Stimulated activated effector memory CD8-positive, alpha-beta T cell treated with anti-CD3 and anti-CD28 coated beads, Interleukin-12 subunit alpha, Interleukin-12 subunit beta, amount 100 ng/mL, for 72 hours (primary cell): ENCODE measurements at regions not wholly inside any gene's neighbourhood (a gene's known extent, or its start where the extent isn't known, plus 50 kb on each side); places are given as distances from the start of the nearest gene placed in this dataset.
"Not testable (repeated sequence)": the region's sequence is repeated elsewhere in the genome, so short reads cannot be mapped to it uniquely, and the experiment has no call there.

ENCODE experiments used
- ATAC-seq: fragments of 150-1000 bp; cut with Tn5 transposase; 2 replicates; pipeline ENCODE4 v1.10.0; 2021
- DNase-seq, 2 donors: peaks; one replicate each; pipeline ENCODE4 v3.0.0; 2021 to 2022; ENCODE audit warnings: low spot score in 2 of 2
- H3K27ac Mint-ChIP-seq: one replicate; pipeline ENCODE4 v1.8.0; 2022; ENCODE audit warnings: mild to moderate bottlenecking, mixed read lengths
- H3K36me3 Mint-ChIP-seq: one replicate; pipeline ENCODE4 v1.8.0; 2022; ENCODE audit warnings: mild to moderate bottlenecking, mixed read lengths
- H3K4me1 Mint-ChIP-seq: one replicate; pipeline ENCODE4 v1.8.0; 2022; ENCODE audit warnings: mixed read lengths
- H3K4me3 Mint-ChIP-seq: one replicate; pipeline ENCODE4 v1.8.0; 2022; ENCODE audit warnings: mild to moderate bottlenecking, mixed read lengths
- H3K9me3 Mint-ChIP-seq: one replicate; pipeline ENCODE4 v1.8.0; 2022; ENCODE audit warnings: mixed read lengths

DNA sequence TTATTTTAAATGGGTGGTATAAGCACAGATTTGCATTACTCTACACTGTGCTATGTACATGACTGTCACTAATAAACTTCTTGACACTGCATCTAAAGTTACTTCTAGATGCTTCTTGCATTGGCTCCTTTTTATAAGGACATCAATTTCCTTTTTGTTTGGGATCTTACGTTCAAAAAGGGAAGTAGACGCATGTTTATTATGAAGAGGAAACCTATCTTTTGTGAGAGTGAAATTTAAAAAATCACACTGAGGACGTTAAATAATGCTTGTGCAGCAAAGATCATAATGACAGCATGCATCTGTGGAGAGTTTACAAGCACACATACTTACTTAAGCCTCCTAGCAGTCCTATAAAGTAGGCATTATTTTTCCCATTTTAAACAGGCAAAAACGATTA lies 479.5 kb downstream of the CD83 start:
- DNase-seq: no peak
- no peak for ATAC-seq
- no peak overlapping the region for H3K4me3 Mint-ChIP-seq
- peaks cover 5% of the 10 kb centered on the region for H3K4me1 Mint-ChIP-seq
- no peaks in the 10 kb centered on the region for H3K36me3 Mint-ChIP-seq
- no peak overlapping the region for H3K27ac Mint-ChIP-seq
- peaks cover 2% of the 10 kb centered on the region for H3K9me3 Mint-ChIP-seq

DNA sequence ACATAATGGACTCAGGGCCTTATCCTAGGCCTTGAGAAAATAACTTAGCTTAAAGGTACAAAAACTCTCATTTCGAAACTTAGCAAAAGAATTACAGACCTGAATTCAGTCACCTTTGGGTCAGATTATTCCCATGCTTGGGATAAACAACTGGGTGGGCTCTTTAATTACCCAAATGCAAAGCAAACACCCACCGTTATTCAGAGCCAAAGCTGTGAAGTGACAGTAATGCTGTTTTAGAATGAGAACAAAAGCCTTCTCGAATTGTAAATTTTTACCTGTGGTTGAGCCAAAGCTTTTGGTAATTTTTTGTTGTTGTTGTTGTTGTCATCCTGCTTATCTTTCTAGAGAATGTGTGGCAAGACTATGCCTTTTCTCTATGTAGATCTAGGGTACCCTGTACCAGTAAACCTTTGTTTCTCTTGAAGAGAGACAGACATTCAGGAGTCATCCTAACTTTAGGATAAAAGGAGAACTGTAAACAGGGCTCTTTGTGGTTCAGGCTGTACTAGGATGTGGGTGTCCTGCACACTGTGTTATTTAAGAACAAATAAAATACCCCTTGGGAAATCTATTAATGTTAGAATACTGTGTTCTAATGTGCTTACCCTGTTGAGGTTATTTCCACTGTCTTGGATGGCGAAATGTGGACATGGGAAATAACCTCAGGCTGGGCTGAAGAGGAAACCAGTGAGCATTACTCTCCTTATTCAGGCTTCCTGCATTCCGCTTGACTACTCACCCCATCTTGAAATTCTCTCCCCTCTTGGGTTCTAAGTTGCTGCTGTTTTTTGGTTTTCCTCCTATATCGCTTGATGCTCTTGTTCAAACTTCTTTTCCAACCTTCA lies 480.7 kb downstream of the CD83 start:
- Mint-ChIP-seq H3K36me3 (no peaks in the 10 kb centered on the region), H3K4me3 (no peak overlapping the region), H3K4me1 (peaks cover 5% of the 10 kb centered on the region), H3K27ac (no peak overlapping the region), H3K9me3 (peaks cover 2% of the 10 kb centered on the region)
- no peak for ATAC-seq
- DNase-seq: no peak

DNA sequence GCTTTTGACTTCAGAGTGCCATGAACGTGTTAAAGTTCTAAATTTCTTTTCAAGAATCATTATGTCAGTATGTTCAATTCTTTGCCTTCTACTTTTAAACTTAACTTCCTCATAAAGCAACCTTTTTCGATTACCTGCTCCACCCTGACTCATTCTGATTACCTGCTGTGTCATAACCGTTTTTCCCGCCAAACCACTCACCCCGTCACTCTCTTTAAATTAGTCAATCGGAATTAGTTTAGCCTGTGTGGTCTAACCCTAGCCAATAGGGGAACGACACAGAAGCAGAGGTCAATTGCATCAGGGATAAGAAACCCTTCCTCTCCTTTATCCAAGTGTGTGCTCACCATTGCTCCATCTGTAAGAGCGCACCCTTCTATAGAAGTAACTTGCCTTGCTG lies 482.7 kb downstream of the CD83 start:
- H3K9me3 Mint-ChIP-seq, ATAC-seq, H3K36me3 Mint-ChIP-seq, H3K27ac Mint-ChIP-seq, H3K4me1 Mint-ChIP-seq, DNase-seq, H3K4me3 Mint-ChIP-seq: not testable (repeated sequence)

DNA sequence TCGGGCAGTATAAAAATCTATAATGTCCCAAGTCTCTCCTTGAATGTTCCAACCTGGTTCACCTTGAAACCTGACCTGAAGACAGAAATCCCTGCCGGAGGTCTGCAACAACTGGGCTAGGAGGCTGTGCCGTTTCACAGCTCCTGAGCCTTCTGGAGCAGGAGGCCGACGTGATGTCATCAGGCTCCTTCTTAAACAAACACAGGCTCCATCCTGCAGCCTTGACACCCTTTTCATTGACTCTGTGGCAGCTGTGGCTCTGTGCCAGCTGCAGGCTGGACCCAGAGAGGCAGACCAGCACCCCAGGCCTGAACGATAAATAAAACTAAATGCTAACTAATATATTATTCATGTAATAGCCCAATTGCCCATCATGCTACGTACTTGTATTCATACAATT lies 483.9 kb downstream of the CD83 start:
- no peak overlapping the region for H3K4me3 Mint-ChIP-seq
- peaks cover 2% of the 10 kb centered on the region for H3K4me1 Mint-ChIP-seq
- ATAC-seq (no peak), DNase-seq (no peak)
- H3K36me3 Mint-ChIP-seq: no peaks in the 10 kb centered on the region
- H3K27ac Mint-ChIP-seq: no peak overlapping the region
- peaks cover 2% of the 10 kb centered on the region for H3K9me3 Mint-ChIP-seq

DNA sequence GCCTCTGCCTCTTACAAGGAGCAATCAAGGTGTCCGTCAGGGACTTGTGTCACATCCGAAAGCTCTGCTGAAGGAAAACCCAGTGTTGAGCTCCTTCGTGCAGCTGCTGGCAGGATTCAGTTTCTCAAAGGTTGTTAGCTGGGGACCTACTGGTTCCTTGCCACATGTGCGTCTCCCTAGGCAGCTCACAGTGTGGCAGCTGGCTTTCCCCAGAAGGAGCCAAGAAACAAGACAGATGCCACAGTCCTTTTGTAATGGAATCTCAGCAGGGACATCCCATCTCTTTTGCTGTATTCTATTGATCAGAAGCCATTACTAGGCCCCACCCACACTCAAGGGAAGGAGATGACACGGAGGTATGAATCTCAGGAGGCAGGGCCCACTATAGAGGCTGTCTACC lies 488.8 kb downstream of the CD83 start:
- Mint-ChIP-seq H3K36me3 (no peaks in the 10 kb centered on the region), H3K9me3 (no peaks in the 10 kb centered on the region), H3K4me3 (no peak overlapping the region), H3K27ac (no peak overlapping the region), H3K4me1 (no peaks in the 10 kb centered on the region)
- no peak for ATAC-seq
- no peak for DNase-seq

DNA sequence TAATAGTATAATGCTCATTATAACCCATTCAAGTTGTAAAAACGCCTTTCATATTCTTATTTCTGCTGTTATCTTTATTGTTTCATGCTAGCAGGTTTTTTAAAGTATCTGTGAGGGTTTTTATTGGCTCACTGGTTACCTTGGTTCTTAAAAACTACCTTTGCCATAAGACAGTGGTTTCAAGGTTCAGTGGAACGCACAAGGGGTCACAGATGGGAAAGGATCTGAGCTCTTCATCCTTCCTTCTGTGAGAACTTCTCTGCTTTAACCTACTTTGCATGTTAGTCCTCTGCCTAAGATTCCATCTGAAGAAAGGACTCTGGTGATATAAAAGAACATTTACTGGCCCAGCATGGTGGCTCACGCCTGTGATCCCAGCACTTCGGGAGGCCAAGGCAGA lies 492.6 kb downstream of the CD83 start:
- H3K36me3 Mint-ChIP-seq: no peaks in the 10 kb centered on the region
- H3K9me3 Mint-ChIP-seq: no peaks in the 10 kb centered on the region
- DNase-seq: no peak
- H3K27ac Mint-ChIP-seq: no peak overlapping the region
- no peaks in the 10 kb centered on the region for H3K4me1 Mint-ChIP-seq
- H3K4me3 Mint-ChIP-seq: no peak overlapping the region
- ATAC-seq: no peak

DNA sequence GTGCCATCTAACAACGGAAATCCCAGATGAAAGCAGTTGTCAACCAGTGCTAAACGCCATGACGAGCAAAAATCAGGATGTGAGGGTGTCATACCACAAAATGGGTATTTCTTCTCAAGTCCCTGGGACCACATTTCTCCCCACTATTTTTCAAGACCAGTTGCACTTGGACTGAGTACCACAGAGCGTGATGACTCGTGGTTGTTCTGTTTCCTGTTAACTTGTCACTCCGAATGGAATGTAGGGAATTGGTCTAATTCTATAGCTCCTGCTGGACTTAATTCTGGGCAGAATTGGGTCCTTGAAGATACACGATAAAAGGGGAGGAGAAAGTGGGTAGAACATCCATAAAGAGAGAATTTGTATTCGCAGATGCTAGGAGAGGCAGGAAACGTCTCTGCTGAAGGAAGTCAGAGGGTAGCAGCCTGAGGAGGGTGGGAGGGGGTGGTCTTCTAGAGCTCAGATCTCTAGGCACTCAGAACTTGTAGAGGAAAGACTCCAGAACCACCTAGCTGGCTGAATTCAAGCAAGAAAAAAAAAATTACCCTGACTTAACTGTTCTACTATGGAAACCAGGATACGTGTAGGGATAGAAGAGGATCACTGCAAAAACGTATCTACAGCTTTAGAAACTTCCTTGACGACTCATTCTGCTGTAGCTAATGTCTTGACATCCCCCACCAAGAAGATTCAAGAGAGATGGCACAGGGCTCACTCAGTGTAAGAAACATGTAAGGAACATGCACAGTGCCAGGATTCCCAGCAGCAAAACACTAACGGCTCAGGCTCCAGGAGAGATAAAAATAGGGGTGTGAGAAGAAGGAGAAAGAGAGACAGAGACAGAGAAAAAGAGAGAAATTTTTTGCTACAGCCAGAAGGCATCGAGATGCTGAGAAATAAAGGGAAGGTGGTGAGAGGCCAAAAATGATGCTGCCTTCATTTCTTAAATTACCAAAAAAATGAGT lies 494.7 kb downstream of the CD83 start:
- DNase-seq (no peak), ATAC-seq (no peak)
- no peaks in the 10 kb centered on the region for H3K4me1 Mint-ChIP-seq
- no peaks in the 10 kb centered on the region for H3K36me3 Mint-ChIP-seq
- peaks cover 3% of the 10 kb centered on the region for H3K9me3 Mint-ChIP-seq
- H3K4me3 Mint-ChIP-seq: no peak overlapping the region
- H3K27ac Mint-ChIP-seq: no peak overlapping the region

DNA sequence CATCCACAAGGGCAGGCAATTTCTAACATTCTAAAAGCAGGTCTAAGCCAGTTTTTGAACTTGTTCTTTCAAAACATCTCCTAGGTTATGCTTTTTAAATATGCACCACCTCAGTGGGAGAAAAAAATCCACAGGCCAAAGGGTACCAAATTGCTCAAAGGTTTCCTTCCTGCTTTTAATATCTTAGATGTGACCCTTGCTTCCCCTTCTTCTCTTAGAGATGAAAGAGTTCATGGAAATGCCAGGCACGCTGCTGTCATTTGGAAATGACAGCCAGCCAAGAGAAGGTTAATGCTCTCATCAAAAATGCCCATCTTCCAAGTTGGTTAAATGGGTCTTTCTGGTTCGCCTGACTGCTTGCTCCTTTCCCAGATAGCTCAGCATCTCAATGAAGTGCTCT lies 497.1 kb downstream of the CD83 start:
- Mint-ChIP-seq H3K4me1 (no peaks in the 10 kb centered on the region), H3K36me3 (no peaks in the 10 kb centered on the region), H3K9me3 (peaks cover 3% of the 10 kb centered on the region), H3K4me3 (no peak overlapping the region), H3K27ac (no peak overlapping the region)
- DNase-seq (no peak), ATAC-seq (no peak)

DNA sequence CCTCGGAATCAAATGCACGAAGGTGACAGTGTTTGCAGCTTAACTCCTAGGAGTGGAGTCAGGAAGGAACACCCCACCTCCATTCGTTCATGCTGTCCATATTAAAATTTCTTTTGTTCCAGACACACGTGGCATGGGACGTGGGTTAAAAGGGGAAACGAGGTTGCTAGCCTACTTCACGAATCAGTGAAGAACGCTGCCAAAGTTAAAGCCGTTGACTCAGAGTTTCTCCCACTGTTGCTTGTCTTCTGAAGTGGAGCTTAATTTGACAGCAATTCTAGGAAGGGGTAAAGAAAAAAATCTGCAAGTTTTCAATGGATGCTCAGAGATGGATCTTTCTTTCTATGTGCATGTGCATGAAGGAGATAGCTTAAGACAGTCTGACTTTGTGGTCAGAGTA lies 499.1 kb downstream of the CD83 start:
- Mint-ChIP-seq H3K4me3 (no peak overlapping the region), H3K9me3 (peaks cover 3% of the 10 kb centered on the region), H3K4me1 (peaks cover 6% of the 10 kb centered on the region), H3K36me3 (no peaks in the 10 kb centered on the region), H3K27ac (no peak overlapping the region)
- no peak for ATAC-seq
- DNase-seq: no peak

DNA sequence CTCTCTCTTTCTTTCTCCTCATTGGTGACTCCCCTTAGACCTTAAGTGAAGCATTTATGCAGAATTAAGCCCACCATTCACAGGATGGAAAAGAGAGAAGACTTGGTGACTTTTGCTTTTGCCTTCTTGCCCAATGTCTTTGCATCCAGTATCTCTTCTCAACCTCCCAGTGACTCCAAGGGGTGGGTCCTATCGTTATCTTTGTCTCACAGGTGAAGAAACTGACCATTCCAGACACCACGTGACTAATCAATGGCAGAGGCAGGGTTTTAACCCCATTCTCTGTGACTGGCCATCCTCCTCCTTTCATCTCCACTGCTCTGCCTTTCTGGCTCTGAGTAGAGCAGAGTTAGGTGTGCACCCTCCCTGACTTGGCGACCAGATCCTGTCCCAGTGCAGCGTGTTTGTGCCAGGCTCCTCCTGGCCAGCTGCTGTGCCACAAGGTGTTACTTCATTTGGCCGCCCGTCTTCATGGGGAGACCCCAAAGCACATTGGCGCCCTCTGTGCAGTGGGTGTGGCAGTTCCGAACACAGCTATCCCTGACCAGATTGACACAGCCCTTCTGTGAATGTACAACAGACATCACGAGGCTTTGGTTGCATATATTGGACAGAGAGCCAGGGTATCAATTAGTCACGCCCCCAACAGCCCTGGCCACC lies 501.3 kb downstream of the CD83 start:
- peaks cover 3% of the 10 kb centered on the region for H3K9me3 Mint-ChIP-seq
- H3K4me1 Mint-ChIP-seq: peaks cover 15% of the 10 kb centered on the region
- DNase-seq (no peak), ATAC-seq (no peak)
- no peak overlapping the region for H3K27ac Mint-ChIP-seq
- H3K36me3 Mint-ChIP-seq: no peaks in the 10 kb centered on the region
- H3K4me3 Mint-ChIP-seq: no peak overlapping the region

DNA sequence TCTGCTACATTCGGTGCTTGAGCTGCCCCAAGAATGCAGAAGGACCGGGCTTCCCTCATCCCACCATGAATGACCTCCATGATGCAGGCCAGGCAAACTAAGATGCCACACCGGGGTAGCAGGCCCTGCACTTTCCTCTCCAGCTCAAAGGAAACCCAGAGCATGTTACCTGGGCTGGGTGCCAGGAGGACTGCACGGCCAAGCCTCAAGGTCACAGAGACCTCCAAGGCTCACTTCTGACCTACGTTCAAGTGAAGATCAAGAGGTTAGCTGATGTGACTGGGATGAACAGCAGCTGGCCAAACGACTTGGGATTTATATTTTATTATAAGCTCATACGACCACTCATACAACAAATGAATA lies 501.8 kb downstream of the CD83 start:
- ATAC-seq (no peak), DNase-seq (no peak)
- no peaks in the 10 kb centered on the region for H3K36me3 Mint-ChIP-seq
- H3K4me3 Mint-ChIP-seq: no peak overlapping the region
- peaks cover 19% of the 10 kb centered on the region for H3K4me1 Mint-ChIP-seq
- no peak overlapping the region for H3K27ac Mint-ChIP-seq
- peaks cover 3% of the 10 kb centered on the region for H3K9me3 Mint-ChIP-seq

DNA sequence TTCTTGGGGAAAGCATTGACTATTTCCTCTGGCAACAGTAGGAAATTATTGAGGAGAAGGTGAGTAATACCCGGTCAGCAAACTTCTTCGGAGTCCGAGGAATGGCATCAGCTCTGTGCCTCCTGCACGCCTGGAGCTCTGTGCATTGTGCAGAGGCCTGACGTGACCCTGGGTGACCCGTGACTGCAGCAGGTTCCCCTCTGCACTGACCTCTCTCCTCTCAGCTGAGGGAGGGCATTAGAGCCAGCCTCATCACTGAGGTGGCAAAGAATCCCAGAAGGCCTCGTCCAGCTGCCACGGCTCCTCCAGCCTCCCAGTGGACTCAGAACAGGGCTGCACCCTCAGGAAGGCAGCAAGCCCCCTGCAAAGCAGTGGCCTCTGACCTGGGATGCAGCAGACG lies 502.9 kb downstream of the CD83 start:
- Mint-ChIP-seq H3K27ac (no peak overlapping the region), H3K36me3 (no peaks in the 10 kb centered on the region), H3K4me1 (peaks cover 26% of the 10 kb centered on the region), H3K9me3 (no peaks in the 10 kb centered on the region), H3K4me3 (no peak overlapping the region)
- ATAC-seq: no peak
- no peak for DNase-seq

DNA sequence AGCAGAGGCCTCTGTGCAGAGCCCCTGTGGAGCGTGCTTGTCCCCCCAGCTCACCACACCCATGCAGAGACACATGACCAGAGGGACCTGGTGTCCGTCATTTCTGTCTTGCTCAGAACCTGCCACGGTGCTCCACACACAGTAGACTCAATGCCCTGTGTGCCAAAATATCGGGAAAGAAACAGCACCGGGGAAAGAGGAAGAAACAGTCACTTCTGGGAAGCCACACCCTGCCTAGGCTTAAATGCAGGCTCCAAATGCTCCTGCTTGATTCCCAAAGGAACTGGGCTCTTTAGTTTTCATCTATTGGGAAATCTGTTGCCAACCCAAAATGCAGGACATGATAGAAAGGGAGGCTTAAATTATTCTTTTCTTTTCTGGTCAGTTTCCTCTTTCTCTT lies 503.9 kb downstream of the CD83 start:
- peaks cover 31% of the 10 kb centered on the region for H3K4me1 Mint-ChIP-seq
- H3K4me3 Mint-ChIP-seq: no peak overlapping the region
- no peaks in the 10 kb centered on the region for H3K9me3 Mint-ChIP-seq
- H3K27ac Mint-ChIP-seq: no peak overlapping the region
- ATAC-seq: no peak
- no peaks in the 10 kb centered on the region for H3K36me3 Mint-ChIP-seq
- no peak for DNase-seq

DNA sequence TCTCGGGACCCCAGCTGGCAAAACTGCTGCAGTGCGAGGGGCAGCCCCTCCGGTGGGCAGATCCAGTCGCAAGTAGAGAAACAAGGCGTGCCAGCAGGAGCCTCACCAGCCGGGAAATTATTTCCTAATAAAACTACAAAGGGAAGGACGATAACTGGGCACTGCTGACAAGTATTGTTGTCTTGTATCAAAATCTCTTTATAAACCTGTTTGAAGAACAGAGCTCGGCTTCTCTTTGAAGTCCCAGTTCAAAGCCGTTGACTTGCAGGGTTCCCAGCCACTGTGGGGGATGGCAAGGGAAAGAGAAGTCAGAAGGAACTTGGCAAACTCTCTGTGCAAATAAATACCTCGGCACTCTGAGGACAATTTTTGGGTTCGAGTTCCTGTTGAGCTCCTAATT lies 504.5 kb downstream of the CD83 start:
- Mint-ChIP-seq H3K9me3 (no peaks in the 10 kb centered on the region), H3K27ac (no peak overlapping the region), H3K4me1 (peaks cover 31% of the 10 kb centered on the region), H3K4me3 (no peak overlapping the region), H3K36me3 (no peaks in the 10 kb centered on the region)
- no peak for DNase-seq
- ATAC-seq: no peak

DNA sequence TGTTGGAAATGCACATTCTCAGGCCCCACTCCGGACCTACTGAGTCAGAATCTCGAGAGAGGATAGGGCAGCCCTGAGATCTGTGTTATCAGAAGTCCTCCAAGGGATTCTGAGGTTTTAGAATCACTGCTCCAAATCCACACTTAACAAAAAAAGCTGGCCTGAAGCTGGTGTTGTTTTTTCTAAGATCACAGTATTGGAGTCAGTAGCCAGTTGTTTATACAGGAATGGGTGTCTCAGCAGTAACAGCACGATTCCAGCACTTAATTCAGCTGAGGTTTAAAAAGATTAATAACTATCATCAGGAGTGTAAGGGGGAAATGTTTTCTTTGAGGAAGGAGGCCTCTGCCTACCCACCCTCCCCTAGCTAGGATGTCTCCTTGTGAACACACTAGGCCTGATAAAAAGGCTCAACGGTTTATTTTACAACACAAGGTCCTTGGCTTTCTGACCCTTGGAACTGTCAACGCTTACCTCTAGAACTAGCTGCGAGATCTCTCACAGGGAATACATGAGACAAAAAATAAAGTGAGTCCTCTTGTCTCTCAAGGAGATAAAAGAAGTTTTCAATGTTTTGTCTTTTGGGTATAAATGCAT lies 505.4 kb downstream of the CD83 start:
- Mint-ChIP-seq H3K27ac (peak overlapping the region; percentile 4), H3K9me3 (peaks cover 3% of the 10 kb centered on the region), H3K4me3 (no peak overlapping the region), H3K36me3 (no peaks in the 10 kb centered on the region), H3K4me1 (peaks cover 31% of the 10 kb centered on the region)
- ATAC-seq: no peak
- DNase-seq: no peak
